ENCODE measurements at regions not wholly inside any gene's neighbourhood (a gene's known extent, or its start where the extent isn't known, plus 50 kb on each side); places are given as distances from the start of the nearest gene placed in this dataset.

- DNase-seq (ENCODE audit: low read depth in 2 of 2), result no peak
Measured at GRCh38 chr6:166751051-166751595, 124.1 kb upstream of the RPS6KA2 start.

GRCh38 chr6:166750108-166750793 is 123.2 kb upstream of the RPS6KA2 start:
- DNase-seq (ENCODE audit: low read depth in 2 of 2), result no peak

- DNase-seq (ENCODE audit: low read depth in 2 of 2), result no peak
Measured at GRCh38 chr6:166749666-166750065, 122.6 kb upstream of the RPS6KA2 start.

- DNase-seq (ENCODE audit: low read depth in 2 of 2), result no peak
Measured at GRCh38 chr6:166747644-166748595, 120.9 kb upstream of the RPS6KA2 start.

- DNase-seq (ENCODE audit: low read depth in 2 of 2), result no peak
Measured at GRCh38 chr6:166745801-166746668, 119.0 kb upstream of the RPS6KA2 start.

GRCh38 chr6:166744223-166745134 is 117.4 kb upstream of the RPS6KA2 start:
- DNase-seq (ENCODE audit: low read depth in 2 of 2), result no peak

GRCh38 chr6:166743406-166744222 is 116.6 kb upstream of the RPS6KA2 start:
- DNase-seq (ENCODE audit: low read depth in 2 of 2), result no peak

GRCh38 chr6:166742981-166743380 is 115.9 kb upstream of the RPS6KA2 start:
- DNase-seq (ENCODE audit: low read depth in 2 of 2), result no peak

- DNase-seq (ENCODE audit: low read depth in 2 of 2), result no peak
Measured at GRCh38 chr6:166739976-166740318, 112.9 kb upstream of the RPS6KA2 start.

GRCh38 chr6:166739117-166739975 is 112.3 kb upstream of the RPS6KA2 start:
- no peak for DNase-seq (ENCODE audit: low read depth in 2 of 2)

GRCh38 chr6:166738386-166739116 is 111.5 kb upstream of the RPS6KA2 start:
- DNase-seq (ENCODE audit: low read depth in 2 of 2), result no peak

- DNase-seq (ENCODE audit: low read depth in 2 of 2), result no peak
Measured at GRCh38 chr6:166737261-166737660, 110.2 kb upstream of the RPS6KA2 start.

GRCh38 chr6:166736634-166737033 is 109.6 kb upstream of the RPS6KA2 start:
- DNase-seq (ENCODE audit: low read depth in 2 of 2), result no peak

- no peak for DNase-seq (ENCODE audit: low read depth in 2 of 2)
Measured at GRCh38 chr6:166733900-166734299, 106.8 kb upstream of the RPS6KA2 start.

- DNase-seq (ENCODE audit: low read depth in 2 of 2), result no peak
Measured at GRCh38 chr6:166729658-166730057, 102.6 kb upstream of the RPS6KA2 start.

GRCh38 chr6:166728884-166729530 is 102.0 kb upstream of the RPS6KA2 start:
- DNase-seq (ENCODE audit: low read depth in 2 of 2), result no peak

GRCh38 chr6:166726201-166726600 is 99.2 kb upstream of the RPS6KA2 start:
- no peak for DNase-seq (ENCODE audit: low read depth in 2 of 2)

GRCh38 chr6:166725571-166725970 is 98.5 kb upstream of the RPS6KA2 start:
- DNase-seq (ENCODE audit: low read depth in 2 of 2), result no peak

All from stimulated activated CD8-positive, alpha-beta memory T cell treated with anti-CD3 and anti-CD28 coated beads, Interleukin-2, amount 100 ng/mL, for 1 hour (primary cell).